MM.1S (cell line): ENCODE measurements at regions not wholly inside any gene's neighbourhood (a gene's known extent, or its start where the extent isn't known, plus 50 kb on each side); places are given as distances from the start of the nearest gene placed in this dataset.

Experiments
- DNase-seq: peaks from one replicate; pipeline ENCODE4 v3.0.0-alpha.2; 2015
- H2AFZ ChIP-seq: fragments of 300-600 bp; sonication (generic); 2 replicates; pipeline ENCODE4 v1.6.0; 2016; ENCODE audit warnings: antibody characterized with exemption, low read length
- H3F3A ChIP-seq: fragments of 300-600 bp; sonication (generic); 2 replicates; pipeline ENCODE4 v1.6.1; 2016; ENCODE audit warnings: mild to moderate bottlenecking, antibody characterized with exemption, low read length, moderate library complexity, mixed read lengths; ENCODE audit not compliant: insufficient read depth
- H3K27ac ChIP-seq: fragments of 300-600 bp; sonication (generic); 2 replicates; pipeline ENCODE4 v1.5.1; 2016; ENCODE audit warnings: mild to moderate bottlenecking, low read length
- H3K27me3 ChIP-seq: fragments of 300-600 bp; sonication (generic); replicated peaks from 2 replicates; pipeline ENCODE4 v1.6.0; 2016; ENCODE audit warnings: low read length; ENCODE audit not compliant: insufficient read depth
- H3K36me3 ChIP-seq: fragments of 300-600 bp; sonication (generic); replicated peaks from 2 replicates; pipeline ENCODE4 v1.6.1; 2016; ENCODE audit warnings: mild to moderate bottlenecking, low read length, mixed read lengths; ENCODE audit not compliant: insufficient read depth
- H3K4me1 ChIP-seq: fragments of 300-600 bp; sonication (generic); 2 replicates; pipeline ENCODE4 v1.6.1; 2016; ENCODE audit warnings: low read length, mixed read lengths
- H3K4me2 ChIP-seq: fragments of 300-600 bp; sonication (generic); 2 replicates; pipeline ENCODE4 v1.6.0; 2016; ENCODE audit warnings: low read depth, low read length
- H3K4me3 ChIP-seq: fragments of 300-600 bp; sonication (generic); 2 replicates; pipeline ENCODE4 v1.5.1; 2016; ENCODE audit warnings: low read length, mixed read lengths
- H3K79me2 ChIP-seq: fragments of 300-600 bp; sonication (generic); 2 replicates; pipeline ENCODE4 v1.6.1; 2016; ENCODE audit warnings: mixed run types, low read length, mixed read lengths
- H3K9ac ChIP-seq: fragments of 300-600 bp; sonication (generic); 2 replicates; pipeline ENCODE4 v1.6.1; 2016; ENCODE audit warnings: low read length, mixed read lengths
- H3K9me2 ChIP-seq: fragments of 300-600 bp; sonication (generic); replicated peaks from 2 replicates; pipeline ENCODE4 v1.6.1; 2016; ENCODE audit warnings: mild to moderate bottlenecking, low read length, mixed read lengths; ENCODE audit not compliant: insufficient read depth
- H3K9me3 ChIP-seq: fragments of 300-600 bp; sonication (generic); replicated peaks from 2 replicates; pipeline ENCODE4 v1.6.1; 2016; ENCODE audit warnings: mild to moderate bottlenecking, low read length, mixed read lengths; ENCODE audit not compliant: insufficient read depth
- H4K20me1 ChIP-seq: fragments of 300-600 bp; sonication (generic); 2 replicates; pipeline ENCODE4 v1.6.1; 2016; ENCODE audit warnings: mild to moderate bottlenecking, low read length, moderate library complexity, mixed read lengths; ENCODE audit not compliant: insufficient read depth
- EZH2 ChIP-seq: fragments of 300-600 bp; sonication (generic); optimal IDR thresholded peaks from 2 replicates; pipeline ENCODE3; 2017; ENCODE audit warnings: low read depth, mild to moderate bottlenecking, antibody characterized with exemption, low read length, mixed read lengths
- EZH2phosphoT487 ChIP-seq: fragments of 300-600 bp; sonication (generic); IDR thresholded peaks from 2 replicates; pipeline ENCODE4 v1.6.1; 2018; ENCODE audit warnings: antibody characterized with exemption, low read length
- TF ChIP-seq, protein P1 (sequence below): fragments of 300-600 bp; sonication (generic); IDR thresholded peaks from 2 replicates; pipeline ENCODE4 v1.5.1; 2016; ENCODE audit warnings: antibody characterized with exemption, low read length, mixed read lengths

DNA sequence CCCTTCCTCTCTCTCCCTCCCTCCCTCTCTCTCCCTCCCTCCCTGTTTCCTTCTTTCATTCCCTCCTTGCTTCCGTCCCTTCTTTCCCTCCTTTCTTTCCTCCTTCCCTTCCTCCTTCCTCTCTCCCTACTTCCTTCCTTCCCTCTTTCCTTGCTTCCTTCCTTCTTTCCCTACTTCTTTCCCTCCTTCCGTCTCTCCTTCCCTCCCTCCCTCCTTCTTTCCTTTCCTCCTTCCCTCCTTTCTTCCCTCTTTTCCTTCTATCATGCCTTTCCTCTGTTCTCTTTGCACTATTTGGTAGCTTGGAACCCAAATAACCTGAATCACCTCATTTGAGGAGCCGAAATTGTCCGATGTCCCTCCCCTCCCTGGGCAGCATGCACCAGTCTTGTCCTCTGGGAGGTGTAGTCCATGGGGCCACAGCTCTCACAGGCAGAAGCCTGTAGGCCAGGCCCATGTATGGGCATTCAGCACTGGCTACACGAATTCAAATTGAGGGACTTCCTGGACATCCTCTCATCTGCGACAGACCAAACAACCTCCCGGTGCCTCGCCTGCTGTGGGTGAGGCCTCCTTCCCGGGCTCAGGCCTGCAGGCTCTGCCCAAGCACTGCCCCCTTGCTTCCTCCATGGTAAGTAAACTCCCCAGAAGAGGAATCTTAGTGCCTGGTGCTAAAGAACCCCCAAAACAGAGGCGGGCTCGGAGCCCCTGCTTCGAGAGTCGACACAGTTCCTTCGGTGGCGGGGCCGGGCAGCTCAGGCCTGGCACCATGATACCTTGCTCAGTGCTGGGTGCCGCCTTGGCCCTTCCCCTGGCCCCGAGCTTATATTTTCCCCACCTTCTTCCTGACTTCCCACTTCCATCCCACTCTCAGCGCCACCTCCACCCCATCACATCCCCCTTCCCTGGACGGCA, 454.1 kb upstream of the CADM1 start:
- Histone ChIP-seq H3K27ac (no peak overlapping the region), H3K9ac (no peak overlapping the region)
- DNase-seq: no peak

DNA sequence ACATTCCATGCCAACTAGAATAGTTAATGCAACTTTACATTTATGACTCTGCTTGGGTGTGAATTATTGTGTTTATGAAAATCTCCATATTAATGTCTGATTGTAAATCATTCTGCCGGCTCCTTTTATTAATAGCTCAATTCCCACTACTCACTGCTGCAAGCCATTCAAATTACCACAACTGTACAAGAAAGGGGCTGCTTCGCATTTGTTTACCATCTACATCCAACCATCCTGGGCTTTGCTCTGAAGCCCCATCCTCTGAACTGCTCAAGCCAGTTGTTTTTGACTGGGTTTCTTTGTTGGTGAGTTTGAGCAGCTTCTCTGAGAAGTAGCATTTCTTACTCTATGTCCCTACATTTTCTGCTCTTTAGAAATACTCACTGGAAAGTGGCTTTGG, 451.6 kb upstream of the CADM1 start:
- H3K9ac ChIP-seq: no peak overlapping the region
- H3F3A ChIP-seq: no peaks in the 10 kb centered on the region
- no peak overlapping the region for H2AFZ ChIP-seq
- H4K20me1 ChIP-seq: no peaks in the 10 kb centered on the region
- no peaks in the 10 kb centered on the region for H3K9me3 ChIP-seq
- no peak overlapping the region for H3K4me3 ChIP-seq
- H3K4me1 ChIP-seq: no peaks in the 10 kb centered on the region
- no peak for DNase-seq
- H3K9me2 ChIP-seq: no peaks in the 10 kb centered on the region
- H3K27ac ChIP-seq: no peak overlapping the region
- H3K36me3 ChIP-seq: no peaks in the 10 kb centered on the region
- no peaks in the 10 kb centered on the region for H3K79me2 ChIP-seq
- TF ChIP-seq, protein P1, sequence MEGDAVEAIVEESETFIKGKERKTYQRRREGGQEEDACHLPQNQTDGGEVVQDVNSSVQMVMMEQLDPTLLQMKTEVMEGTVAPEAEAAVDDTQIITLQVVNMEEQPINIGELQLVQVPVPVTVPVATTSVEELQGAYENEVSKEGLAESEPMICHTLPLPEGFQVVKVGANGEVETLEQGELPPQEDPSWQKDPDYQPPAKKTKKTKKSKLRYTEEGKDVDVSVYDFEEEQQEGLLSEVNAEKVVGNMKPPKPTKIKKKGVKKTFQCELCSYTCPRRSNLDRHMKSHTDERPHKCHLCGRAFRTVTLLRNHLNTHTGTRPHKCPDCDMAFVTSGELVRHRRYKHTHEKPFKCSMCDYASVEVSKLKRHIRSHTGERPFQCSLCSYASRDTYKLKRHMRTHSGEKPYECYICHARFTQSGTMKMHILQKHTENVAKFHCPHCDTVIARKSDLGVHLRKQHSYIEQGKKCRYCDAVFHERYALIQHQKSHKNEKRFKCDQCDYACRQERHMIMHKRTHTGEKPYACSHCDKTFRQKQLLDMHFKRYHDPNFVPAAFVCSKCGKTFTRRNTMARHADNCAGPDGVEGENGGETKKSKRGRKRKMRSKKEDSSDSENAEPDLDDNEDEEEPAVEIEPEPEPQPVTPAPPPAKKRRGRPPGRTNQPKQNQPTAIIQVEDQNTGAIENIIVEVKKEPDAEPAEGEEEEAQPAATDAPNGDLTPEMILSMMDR: no peak
- TF ChIP-seq EZH2 (no peak), EZH2phosphoT487 (no peak)
- no peak overlapping the region for H3K4me2 ChIP-seq
- no peaks in the 10 kb centered on the region for H3K27me3 ChIP-seq

More for the DNA sequence above, 454.1 kb upstream of the CADM1 start:
- Histone ChIP-seq H3K4me3 (no peak overlapping the region), H3K4me1 (no peaks in the 10 kb centered on the region), H2AFZ (no peak overlapping the region), H3K36me3 (no peaks in the 10 kb centered on the region), H3F3A (no peaks in the 10 kb centered on the region), H3K9me2 (no peaks in the 10 kb centered on the region), H4K20me1 (no peaks in the 10 kb centered on the region), H3K4me2 (no peak overlapping the region), H3K9me3 (no peaks in the 10 kb centered on the region), H3K79me2 (no peaks in the 10 kb centered on the region), H3K27me3 (no peaks in the 10 kb centered on the region)
- TF ChIP-seq, protein P1: no peak

DNA sequence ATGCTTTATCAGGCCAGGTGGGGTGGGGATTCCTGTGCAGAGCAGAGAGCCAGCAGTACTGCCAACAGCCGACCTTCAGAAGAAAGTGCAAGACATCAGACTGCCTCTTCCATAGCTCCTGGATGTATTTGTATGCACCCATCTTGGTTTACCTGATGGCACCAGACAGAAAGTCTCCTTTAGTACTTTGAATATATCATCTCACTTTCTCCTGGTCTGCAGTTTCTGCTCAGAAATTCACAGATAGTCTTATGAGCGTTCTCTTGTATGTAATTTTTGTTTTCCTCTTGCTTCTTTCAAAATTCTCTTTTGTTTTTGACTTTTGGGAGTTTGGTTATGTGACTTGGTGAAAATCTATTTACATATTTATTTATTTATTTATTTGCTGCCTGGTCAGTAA, 446.4 kb upstream of the CADM1 start:
- no peak for DNase-seq
- no peak for TF ChIP-seq EZH2
- TF ChIP-seq, protein P1: no peak
- TF ChIP-seq EZH2phosphoT487: no peak
- Histone ChIP-seq H4K20me1 (no peaks in the 10 kb centered on the region), H3K36me3 (no peaks in the 10 kb centered on the region), H3K9me2 (no peaks in the 10 kb centered on the region), H3K79me2 (no peaks in the 10 kb centered on the region), H3K9ac (no peak overlapping the region), H2AFZ (no peak overlapping the region), H3K27ac (no peak overlapping the region), H3F3A (no peaks in the 10 kb centered on the region), H3K27me3 (no peaks in the 10 kb centered on the region), H3K4me2 (no peak overlapping the region), H3K4me3 (no peak overlapping the region), H3K9me3 (no peaks in the 10 kb centered on the region), H3K4me1 (no peaks in the 10 kb centered on the region)
